CD4-positive, alpha-beta T cell (primary cell): ENCODE measurements at regions not wholly inside any gene's neighbourhood (a gene's known extent, or its start where the extent isn't known, plus 50 kb on each side); places are given as distances from the start of the nearest gene placed in this dataset.

ENCODE experiments used
- ATAC-seq: fragments of 200-7000 bp; cut with Tn5 transposase; one replicate; pipeline ENCODE4 v1.10.0; 2022; ENCODE audit warnings: mild to moderate bottlenecking; ENCODE audit not compliant: poor library complexity
- CTCF ChIA-PET: fragments of 350-600 bp; sonication (Branson Sonifier 250); formaldehyde crosslinking; loops from one replicate; lab custom pipeline; 2021; ENCODE audit warnings: antibody characterized with exemption, inconsistent platforms; lab: Charles Lee
- POLR2A ChIA-PET: fragments of 350-600 bp; sonication (Branson Sonifier 250); formaldehyde crosslinking; loops from one replicate; lab custom pipeline; 2021; ENCODE audit warnings: antibody characterized with exemption, inconsistent platforms; lab: Charles Lee
- DNase-seq, 14 experiments: peaks; one replicate each; pipeline ENCODE4 v3.0.0-alpha.2; 2013 to 2020; ENCODE audit warnings: mixed read lengths in 2 of 14
- H3K27ac ChIP-seq, 2 donors: one replicate each; pipeline versions ENCODE4 v1.5.1 to v1.7.0; 2013; ENCODE audit warnings: low read length in 2 of 2, low read depth in 1 of 2, mild to moderate bottlenecking in 1 of 2
- H3K27me3 ChIP-seq, 2 experiments: 1 replicate in 1 of 2; 2 replicates in 1 of 2; pipeline versions ENCODE4 v1.6.1 to v1.7.0; 2013; ENCODE audit warnings: low read length in 2 of 2, control low read depth in 1 of 2, mild to moderate bottlenecking in 1 of 2, moderate library complexity in 1 of 2; ENCODE audit not compliant: insufficient read depth in 2 of 2, control insufficient read depth in 1 of 2
- H3K36me3 ChIP-seq: one replicate; pipeline ENCODE4 v1.6.1; 2013; ENCODE audit warnings: low read length, control low read depth; ENCODE audit not compliant: insufficient read depth
- H3K4me1 ChIP-seq: one replicate; pipeline ENCODE4 v1.6.1; 2013; ENCODE audit warnings: low read length, control low read depth; ENCODE audit not compliant: insufficient read depth
- H3K4me3 ChIP-seq: one replicate; pipeline ENCODE4 v1.5.1; 2013; ENCODE audit warnings: mild to moderate bottlenecking, low read length, moderate library complexity
- H3K9me3 ChIP-seq, 2 experiments: 1 replicate in 1 of 2; 2 replicates in 1 of 2; pipeline versions ENCODE4 v1.6.1 to v1.7.0; 2013; ENCODE audit warnings: low read length in 2 of 2, mild to moderate bottlenecking in 2 of 2, control low read depth in 1 of 2, moderate library complexity in 1 of 2; ENCODE audit not compliant: control insufficient read depth in 1 of 2, insufficient read depth in 1 of 2
- H3K27ac Mint-ChIP-seq: one replicate; pipeline ENCODE4 v1.8.0; 2020; ENCODE audit warnings: mixed read lengths
- H3K27me3 Mint-ChIP-seq: one replicate; pipeline ENCODE4 v1.8.0; 2021; ENCODE audit warnings: mixed read lengths
- H3K36me3 Mint-ChIP-seq: one replicate; pipeline ENCODE4 v1.8.0; 2021; ENCODE audit warnings: low read depth, mixed read lengths
- H3K4me1 Mint-ChIP-seq: one replicate; pipeline ENCODE4 v1.8.0; 2021; ENCODE audit warnings: low read depth, mixed read lengths
- H3K4me3 Mint-ChIP-seq: one replicate; pipeline ENCODE4 v1.8.0; 2020; ENCODE audit warnings: mild to moderate bottlenecking, mixed read lengths
- H3K9me3 Mint-ChIP-seq: one replicate; pipeline ENCODE4 v1.8.0; 2020; ENCODE audit warnings: mixed read lengths
- intact Hi-C, 2 experiments: fragments of 100-400 bp; cut with DNase I in 1 of 2; cut with micrococcal nuclease in 1 of 2; formaldehyde crosslinking; loops; one replicate each; pipeline versions ENCODE4 v1.15.1 to v1.9.0; 2023 to 2025; cut with DNase I, micrococcal nuclease
- TF ChIP-seq, protein P1 (sequence below): fragments of 200-600 bp; IDR thresholded peaks from one replicate; pipeline ENCODE4 v1.8.0; 2022; ENCODE audit warnings: antibody characterized with exemption, mild to moderate bottlenecking

GRCh38 chr3:164533275-164533674, 545.0 kb downstream of the SI start:
- Mint-ChIP-seq H3K27ac (no peak overlapping the region), H3K9me3 (peaks cover 7% of the 10 kb centered on the region), H3K4me1 (no peaks in the 10 kb centered on the region), H3K36me3 (no peaks in the 10 kb centered on the region), H3K4me3 (no peak overlapping the region), H3K27me3 (no peaks in the 10 kb centered on the region)
- ChIA-PET POLR2A (no interaction called here), CTCF (no interaction called here)
- intact Hi-C loops = no loop called here
- Histone ChIP-seq H3K4me3 (no peak overlapping the region), H3K36me3 (no peaks in the 10 kb centered on the region), H3K4me1 (no peaks in the 10 kb centered on the region), H3K27ac (no peak overlapping the region), H3K9me3 (no peaks in the 10 kb centered on the region), H3K27me3 (no peaks in the 10 kb centered on the region)
- TF ChIP-seq, protein P1, sequence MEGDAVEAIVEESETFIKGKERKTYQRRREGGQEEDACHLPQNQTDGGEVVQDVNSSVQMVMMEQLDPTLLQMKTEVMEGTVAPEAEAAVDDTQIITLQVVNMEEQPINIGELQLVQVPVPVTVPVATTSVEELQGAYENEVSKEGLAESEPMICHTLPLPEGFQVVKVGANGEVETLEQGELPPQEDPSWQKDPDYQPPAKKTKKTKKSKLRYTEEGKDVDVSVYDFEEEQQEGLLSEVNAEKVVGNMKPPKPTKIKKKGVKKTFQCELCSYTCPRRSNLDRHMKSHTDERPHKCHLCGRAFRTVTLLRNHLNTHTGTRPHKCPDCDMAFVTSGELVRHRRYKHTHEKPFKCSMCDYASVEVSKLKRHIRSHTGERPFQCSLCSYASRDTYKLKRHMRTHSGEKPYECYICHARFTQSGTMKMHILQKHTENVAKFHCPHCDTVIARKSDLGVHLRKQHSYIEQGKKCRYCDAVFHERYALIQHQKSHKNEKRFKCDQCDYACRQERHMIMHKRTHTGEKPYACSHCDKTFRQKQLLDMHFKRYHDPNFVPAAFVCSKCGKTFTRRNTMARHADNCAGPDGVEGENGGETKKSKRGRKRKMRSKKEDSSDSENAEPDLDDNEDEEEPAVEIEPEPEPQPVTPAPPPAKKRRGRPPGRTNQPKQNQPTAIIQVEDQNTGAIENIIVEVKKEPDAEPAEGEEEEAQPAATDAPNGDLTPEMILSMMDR = no peak
- no peak for DNase-seq
- no peak for ATAC-seq

GRCh38 chr3:164526250-164526649, 552.0 kb downstream of the SI start:
- H3K27me3 ChIP-seq = no peaks in the 10 kb centered on the region
- H3K9me3 ChIP-seq = peaks cover 0 to 18% of the 10 kb centered on the region in 2 experiments
- POLR2A ChIA-PET = no interaction called here
- Mint-ChIP-seq H3K9me3 (peaks cover 10% of the 10 kb centered on the region), H3K27me3 (no peaks in the 10 kb centered on the region), H3K36me3 (no peaks in the 10 kb centered on the region), H3K4me3 (no peak overlapping the region), H3K27ac (no peak overlapping the region), H3K4me1 (no peaks in the 10 kb centered on the region)
- no peak overlapping the region for H3K27ac ChIP-seq
- CTCF ChIA-PET = no interaction called here
- H3K36me3 ChIP-seq = no peaks in the 10 kb centered on the region
- no peaks in the 10 kb centered on the region for H3K4me1 ChIP-seq
- H3K4me3 ChIP-seq = no peak overlapping the region
- ATAC-seq (no peak), DNase-seq (no peak)
- intact Hi-C loops = no loop called here
- TF ChIP-seq, protein P1 = no peak

- intact Hi-C loops = no loop called here
- no peaks in the 10 kb centered on the region for H3K36me3 Mint-ChIP-seq
- no peak for DNase-seq
- ChIA-PET CTCF (no interaction called here), POLR2A (no interaction called here)
- H3K4me3 Mint-ChIP-seq = no peak overlapping the region
- Histone ChIP-seq H3K4me3 (no peak overlapping the region), H3K4me1 (no peaks in the 10 kb centered on the region), H3K27ac (no peak overlapping the region), H3K36me3 (no peaks in the 10 kb centered on the region), H3K27me3 (no peaks in the 10 kb centered on the region), H3K9me3 (peaks cover 10 to 22% of the 10 kb centered on the region in 2 experiments)
- TF ChIP-seq, protein P1 = no peak
- no peak for ATAC-seq
- peaks cover 3% of the 10 kb centered on the region for H3K9me3 Mint-ChIP-seq
- no peaks in the 10 kb centered on the region for H3K4me1 Mint-ChIP-seq
- no peak overlapping the region for H3K27ac Mint-ChIP-seq
- H3K27me3 Mint-ChIP-seq = no peaks in the 10 kb centered on the region
Observed at GRCh38 chr3:164524201-164524600, 554.1 kb downstream of the SI start.
